GM23248 (cell line): ENCODE measurements at regions not wholly inside any gene's neighbourhood (a gene's known extent, or its start where the extent isn't known, plus 50 kb on each side); places are given as distances from the start of the nearest gene placed in this dataset.

ENCODE experiments used
- EZH2 ChIP-seq: fragments of 200-600 bp; sonication (generic); IDR thresholded peaks from 2 replicates; pipeline ENCODE4 v1.6.1; 2018; ENCODE audit warnings: antibody characterized with exemption, mild to moderate bottlenecking; ENCODE audit not compliant: insufficient read depth, poor library complexity, severe bottlenecking
- EZH2phosphoT487 ChIP-seq: fragments of 200-600 bp; sonication (generic); IDR thresholded peaks from 2 replicates; pipeline ENCODE4 v1.6.1; 2018; ENCODE audit warnings: antibody characterized with exemption, moderate library complexity, mild to moderate bottlenecking, low read depth; ENCODE audit not compliant: insufficient read depth

DNA sequence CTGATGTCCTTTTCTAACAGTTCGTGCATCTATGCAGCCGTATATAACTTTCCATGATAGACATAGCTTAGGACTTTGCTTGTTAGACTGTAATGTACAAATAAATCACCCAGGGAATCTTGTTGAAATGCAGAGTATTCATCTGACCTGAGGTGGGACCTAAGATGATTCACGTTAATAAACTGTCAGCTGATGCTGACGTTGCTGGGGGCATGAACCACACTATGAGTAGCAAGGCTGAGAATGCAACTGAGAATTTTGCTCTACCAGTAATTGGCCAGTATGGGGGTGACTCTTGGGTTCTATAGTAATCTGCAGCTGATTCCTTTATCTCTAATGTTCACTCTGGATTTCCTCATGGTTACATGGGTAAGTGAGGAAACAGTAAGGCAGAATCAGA is 130.1 kb upstream of the MALRD1 start:
- TF ChIP-seq EZH2, result no peak
- no peak for TF ChIP-seq EZH2phosphoT487
